CD8-positive, alpha-beta memory T cell (primary cell): ENCODE measurements at regions not wholly inside any gene's neighbourhood (a gene's known extent, or its start where the extent isn't known, plus 50 kb on each side); places are given as distances from the start of the nearest gene placed in this dataset.

ENCODE experiments used
- CTCF ChIA-PET: fragments of 350-600 bp; sonication (Branson Sonifier 250); formaldehyde crosslinking; loops from one replicate; lab custom pipeline; 2021; ENCODE audit warnings: antibody characterized with exemption; lab: Charles Lee
- POLR2A ChIA-PET: fragments of 350-600 bp; sonication (Branson Sonifier 250); formaldehyde crosslinking; loops from one replicate; lab custom pipeline; 2021; ENCODE audit warnings: antibody characterized with exemption; lab: Charles Lee
- DNase-seq, 5 donors: peaks; one replicate each; pipeline versions ENCODE4 v3.0.0 to v3.0.0-alpha.2; 2020 to 2022; ENCODE audit warnings: mixed read lengths in 1 of 5
- H3K27ac ChIP-seq: one replicate; pipeline ENCODE4 v1.7.0; 2013; ENCODE audit warnings: low read depth, mild to moderate bottlenecking, low read length, moderate library complexity
- H3K27me3 ChIP-seq: 2 replicates; pipeline ENCODE4 v1.7.0; 2013; ENCODE audit warnings: low read length, mild to moderate bottlenecking; ENCODE audit not compliant: insufficient read depth, poor library complexity, severe bottlenecking
- H3K36me3 ChIP-seq: 2 replicates; pipeline ENCODE4 v1.7.0; 2013; ENCODE audit warnings: mild to moderate bottlenecking, low read length, moderate library complexity; ENCODE audit not compliant: insufficient read depth
- H3K4me1 ChIP-seq: 2 replicates; pipeline ENCODE4 v1.7.0; 2013; ENCODE audit warnings: mild to moderate bottlenecking, low read length, moderate library complexity; ENCODE audit not compliant: insufficient read depth
- H3K4me3 ChIP-seq: 2 replicates; pipeline ENCODE4 v1.7.0; 2013; ENCODE audit warnings: mild to moderate bottlenecking, low read length
- H3K9me3 ChIP-seq: 2 replicates; pipeline ENCODE4 v1.7.0; 2013; ENCODE audit warnings: mild to moderate bottlenecking, low read length
- H3K27ac Mint-ChIP-seq, 8 donors: one replicate each; pipeline ENCODE4 v1.8.0; 2020 to 2021; ENCODE audit warnings: mixed read lengths in 8 of 8, mild to moderate bottlenecking in 6 of 8, inconsistent platforms in 3 of 8, moderate library complexity in 3 of 8
- H3K27me3 Mint-ChIP-seq, 2 donors: one replicate each; pipeline ENCODE4 v1.8.0; 2020 to 2021; ENCODE audit warnings: mixed read lengths in 2 of 2, mild to moderate bottlenecking in 1 of 2, moderate library complexity in 1 of 2
- H3K36me3 Mint-ChIP-seq, 3 donors: one replicate each; pipeline ENCODE4 v1.8.0; 2020 to 2021; ENCODE audit warnings: mixed read lengths in 3 of 3, inconsistent platforms in 1 of 3, mild to moderate bottlenecking in 1 of 3
- H3K4me1 Mint-ChIP-seq, 3 donors: one replicate each; pipeline ENCODE4 v1.8.0; 2020 to 2021; ENCODE audit warnings: mixed read lengths in 3 of 3, inconsistent platforms in 1 of 3, mild to moderate bottlenecking in 1 of 3
- H3K4me3 Mint-ChIP-seq, 7 donors: one replicate each; pipeline ENCODE4 v1.8.0; 2020 to 2021; ENCODE audit warnings: mixed read lengths in 7 of 7, mild to moderate bottlenecking in 6 of 7, moderate library complexity in 4 of 7, inconsistent platforms in 2 of 7
- H3K9me3 Mint-ChIP-seq, 5 donors: one replicate each; pipeline ENCODE4 v1.8.0; 2020 to 2022; ENCODE audit warnings: mixed read lengths in 5 of 5, mild to moderate bottlenecking in 3 of 5, moderate library complexity in 2 of 5, inconsistent platforms in 1 of 5

DNA sequence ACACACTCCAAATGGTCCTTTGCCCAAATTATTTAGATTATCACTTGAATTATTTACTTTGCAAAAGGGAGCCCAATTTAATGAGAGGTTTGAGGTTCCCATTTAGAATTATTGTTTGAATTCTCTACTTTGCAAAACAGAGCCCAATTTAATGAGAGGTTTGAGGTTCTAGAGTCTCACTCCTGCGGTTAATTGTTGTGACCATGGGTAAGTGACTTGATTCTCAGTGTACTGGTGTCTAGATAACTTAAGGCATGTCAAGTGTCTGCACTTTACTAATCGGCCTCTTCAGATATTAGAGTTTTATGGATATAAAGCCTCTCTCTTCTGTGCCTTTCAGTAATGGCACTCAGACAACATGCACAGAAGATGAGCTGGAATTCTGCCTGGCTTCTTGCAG is 67.5 kb downstream of the YIPF5 start:
- H3K4me1 ChIP-seq = no peaks in the 10 kb centered on the region
- no peaks in the 10 kb centered on the region for H3K36me3 ChIP-seq
- no peak for DNase-seq
- H3K27ac Mint-ChIP-seq = no peak overlapping the region
- no peaks in the 10 kb centered on the region for H3K9me3 ChIP-seq
- no peak overlapping the region for H3K27ac ChIP-seq
- peaks cover 4 to 17% of the 10 kb centered on the region in 2 donors for H3K27me3 Mint-ChIP-seq
- H3K36me3 Mint-ChIP-seq = no peaks in the 10 kb centered on the region
- H3K9me3 Mint-ChIP-seq = peaks cover 0 to 2% (median 0%) of the 10 kb centered on the region in 5 donors
- ChIA-PET CTCF (no interaction called here), POLR2A (no interaction called here)
- H3K4me3 Mint-ChIP-seq = no peak overlapping the region
- no peaks in the 10 kb centered on the region for H3K27me3 ChIP-seq
- H3K4me1 Mint-ChIP-seq = no peaks in the 10 kb centered on the region
- H3K4me3 ChIP-seq = no peak overlapping the region

DNA sequence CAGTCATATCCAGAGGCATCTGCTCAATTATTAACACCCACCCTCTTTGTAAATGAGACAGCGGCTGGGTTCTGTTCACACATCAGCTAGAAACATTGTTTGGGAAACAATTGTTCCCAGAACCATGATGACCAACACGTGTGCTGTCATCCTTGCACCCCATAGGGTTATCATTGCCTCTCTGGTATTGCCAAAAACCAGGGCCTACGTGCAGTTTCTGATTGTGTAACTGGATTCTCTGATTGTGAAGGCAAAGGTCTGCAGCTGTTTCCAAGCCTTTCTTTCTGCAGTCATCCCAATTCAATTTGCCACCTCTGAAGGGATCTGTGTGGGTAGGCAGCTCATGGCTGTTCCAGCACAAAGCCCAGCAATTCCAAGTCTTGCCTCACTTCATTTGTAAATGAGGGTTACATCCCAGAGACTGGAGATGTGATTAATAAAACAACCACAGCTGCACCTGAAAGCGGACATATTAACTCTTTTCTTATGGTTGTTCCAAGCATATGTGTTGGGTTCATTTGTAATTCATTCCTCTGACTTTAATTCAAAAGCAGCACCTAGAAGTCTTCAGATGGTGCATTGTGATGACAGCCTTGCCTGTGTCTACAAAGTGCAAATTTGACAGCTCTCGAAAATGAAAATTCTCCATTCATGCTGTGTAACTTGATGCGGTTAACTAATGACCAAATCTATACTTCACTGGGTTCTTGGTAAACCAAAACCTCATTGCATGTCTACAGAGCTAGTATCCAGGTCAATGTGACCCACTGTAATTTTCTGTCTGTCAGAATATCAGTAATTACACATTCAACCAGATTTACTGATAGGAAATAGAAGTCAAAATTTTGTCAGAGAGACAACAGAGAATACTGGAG is 66.6 kb downstream of the YIPF5 start:
- Mint-ChIP-seq H3K36me3 (no peaks in the 10 kb centered on the region), H3K27me3 (peaks cover 4 to 18% of the 10 kb centered on the region in 2 donors), H3K4me3 (no peak overlapping the region), H3K27ac (peak overlapping the region in 1 of 8 donors; percentile 33), H3K4me1 (no peaks in the 10 kb centered on the region), H3K9me3 (no peaks in the 10 kb centered on the region)
- H3K36me3 ChIP-seq = no peaks in the 10 kb centered on the region
- POLR2A ChIA-PET = no interaction called here
- H3K27ac ChIP-seq = no peak overlapping the region
- no peak overlapping the region for H3K4me3 ChIP-seq
- H3K4me1 ChIP-seq = no peaks in the 10 kb centered on the region
- CTCF ChIA-PET = no interaction called here
- DNase-seq = no peak
- no peaks in the 10 kb centered on the region for H3K9me3 ChIP-seq
- no peaks in the 10 kb centered on the region for H3K27me3 ChIP-seq

DNA sequence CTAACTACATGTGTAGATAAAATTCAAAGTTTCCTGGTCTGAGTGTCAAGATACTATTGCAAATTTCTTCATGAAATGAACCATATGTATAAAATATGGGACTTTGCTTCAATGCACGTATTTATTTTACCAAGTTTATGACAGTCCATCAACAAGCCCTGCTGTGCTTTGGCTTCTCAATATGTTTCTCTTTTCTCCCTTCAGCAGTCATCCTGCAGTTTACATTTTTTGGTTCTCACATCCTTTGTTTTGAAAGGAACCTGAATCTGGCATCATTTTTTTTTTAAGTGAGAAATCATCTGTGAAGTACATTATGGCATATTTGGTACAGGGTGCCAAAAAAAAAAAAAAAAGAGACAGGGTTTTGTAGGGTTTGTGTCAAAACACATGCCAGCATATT is 65.1 kb downstream of the YIPF5 start:
- Histone ChIP-seq H3K27ac (no peak overlapping the region), H3K36me3 (no peaks in the 10 kb centered on the region), H3K27me3 (no peaks in the 10 kb centered on the region), H3K4me3 (no peak overlapping the region), H3K9me3 (no peaks in the 10 kb centered on the region), H3K4me1 (no peaks in the 10 kb centered on the region)
- no peaks in the 10 kb centered on the region for H3K9me3 Mint-ChIP-seq
- no peak for DNase-seq
- no peaks in the 10 kb centered on the region for H3K36me3 Mint-ChIP-seq
- POLR2A ChIA-PET = no interaction called here
- CTCF ChIA-PET = no interaction called here
- no peak overlapping the region for H3K4me3 Mint-ChIP-seq
- no peak overlapping the region for H3K27ac Mint-ChIP-seq
- H3K27me3 Mint-ChIP-seq = peaks cover 4 to 29% of the 10 kb centered on the region in 2 donors
- no peaks in the 10 kb centered on the region for H3K4me1 Mint-ChIP-seq

DNA sequence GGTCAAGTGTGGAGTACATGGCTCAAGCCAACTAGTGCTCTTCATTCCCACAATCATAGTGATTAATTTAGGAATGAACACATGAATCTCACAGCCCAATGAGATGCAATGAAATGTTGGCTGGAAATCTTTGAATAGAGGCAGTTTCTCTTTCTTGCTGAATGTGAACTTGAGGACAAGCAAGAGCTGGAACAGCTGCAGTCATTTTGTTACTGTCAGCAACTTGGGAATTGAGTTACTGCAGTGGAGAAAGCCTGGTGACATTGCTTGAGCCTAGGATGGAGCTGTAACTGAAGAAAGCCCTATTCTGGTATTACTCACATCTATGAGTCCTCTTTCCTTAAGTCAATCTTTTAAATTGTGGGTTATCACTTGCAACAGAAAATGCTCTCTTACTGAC is 62.3 kb downstream of the YIPF5 start:
- peaks cover 5 to 43% of the 10 kb centered on the region in 2 donors for H3K27me3 Mint-ChIP-seq

More for the DNA sequence above, 62.3 kb downstream of the YIPF5 start:
- CTCF ChIA-PET = no interaction called here
- Histone ChIP-seq H3K4me3 (no peak overlapping the region), H3K27me3 (no peaks in the 10 kb centered on the region), H3K27ac (no peak overlapping the region), H3K9me3 (no peaks in the 10 kb centered on the region), H3K36me3 (no peaks in the 10 kb centered on the region), H3K4me1 (no peaks in the 10 kb centered on the region)
- Mint-ChIP-seq H3K4me3 (no peak overlapping the region), H3K9me3 (no peaks in the 10 kb centered on the region), H3K27ac (no peak overlapping the region), H3K36me3 (no peaks in the 10 kb centered on the region), H3K4me1 (no peaks in the 10 kb centered on the region)
- DNase-seq = no peak
- POLR2A ChIA-PET = no interaction called here
